ENCODE measurements at regions not wholly inside any gene's neighbourhood (a gene's known extent, or its start where the extent isn't known, plus 50 kb on each side); places are given as distances from the start of the nearest gene placed in this dataset.

GRCh38 chr18:55906536-55906935, 318.5 kb upstream of the TCF4 start:
- no peak for TF ChIP-seq CTCF (IDR thresholded peaks at IDR 0.05)
- no peak for TF ChIP-seq POLR2A (IDR thresholded peaks at IDR 0.05)
